ENCODE measurements at regions not wholly inside any gene's neighbourhood (a gene's known extent, or its start where the extent isn't known, plus 50 kb on each side); places are given as distances from the start of the nearest gene placed in this dataset.
"Not testable (repeated sequence)": the region's sequence is repeated elsewhere in the genome, so short reads cannot be mapped to it uniquely, and the experiment has no call there.

GRCh38 chr5:91456928-91457680 is 74.0 kb upstream of the ARRDC3 start:
- Histone ChIP-seq H3K4me1 (ENCODE audit: control insufficient read depth, extremely low read depth, insufficient read depth, low read length) (no peaks in the 10 kb centered on the region), H3K79me2 (ENCODE audit: control insufficient read depth, insufficient read depth, low read length) (no peaks in the 10 kb centered on the region), H3K9me3 (ENCODE audit: control insufficient read depth, insufficient read depth, low read depth, low read length) (no peaks in the 10 kb centered on the region), H3K36me3 (ENCODE audit: control insufficient read depth, insufficient read depth, low read length) (no peaks in the 10 kb centered on the region), H3K4me2 (ENCODE audit: extremely low read depth, insufficient read depth, low read length) (no peak overlapping the region), H3K27me3 (ENCODE audit: control insufficient read depth, insufficient read depth, low read length) (no peaks in the 10 kb centered on the region), H4K20me1 (ENCODE audit: control insufficient read depth, extremely low read depth, insufficient read depth, low read length) (no peaks in the 10 kb centered on the region), H3K4me3 (replicated peaks in 1 of 4; ENCODE audit: control extremely low read depth in 1 of 4, insufficient read depth in 1 of 4, low read depth in 3 of 4, low read length in 4 of 4) (no peak overlapping the region), H2AFZ (ENCODE audit: low read length) (no peak overlapping the region), H3K9ac (ENCODE audit: insufficient read depth, low read length) (no peak overlapping the region), H3K27ac (ENCODE audit: insufficient read depth, low read length) (no peak overlapping the region)
- DNase-seq (ENCODE audit: low read depth in 2 of 2) = no peak
- TF ChIP-seq, protein P1, sequence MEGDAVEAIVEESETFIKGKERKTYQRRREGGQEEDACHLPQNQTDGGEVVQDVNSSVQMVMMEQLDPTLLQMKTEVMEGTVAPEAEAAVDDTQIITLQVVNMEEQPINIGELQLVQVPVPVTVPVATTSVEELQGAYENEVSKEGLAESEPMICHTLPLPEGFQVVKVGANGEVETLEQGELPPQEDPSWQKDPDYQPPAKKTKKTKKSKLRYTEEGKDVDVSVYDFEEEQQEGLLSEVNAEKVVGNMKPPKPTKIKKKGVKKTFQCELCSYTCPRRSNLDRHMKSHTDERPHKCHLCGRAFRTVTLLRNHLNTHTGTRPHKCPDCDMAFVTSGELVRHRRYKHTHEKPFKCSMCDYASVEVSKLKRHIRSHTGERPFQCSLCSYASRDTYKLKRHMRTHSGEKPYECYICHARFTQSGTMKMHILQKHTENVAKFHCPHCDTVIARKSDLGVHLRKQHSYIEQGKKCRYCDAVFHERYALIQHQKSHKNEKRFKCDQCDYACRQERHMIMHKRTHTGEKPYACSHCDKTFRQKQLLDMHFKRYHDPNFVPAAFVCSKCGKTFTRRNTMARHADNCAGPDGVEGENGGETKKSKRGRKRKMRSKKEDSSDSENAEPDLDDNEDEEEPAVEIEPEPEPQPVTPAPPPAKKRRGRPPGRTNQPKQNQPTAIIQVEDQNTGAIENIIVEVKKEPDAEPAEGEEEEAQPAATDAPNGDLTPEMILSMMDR (conservative IDR thresholded peaks at IDR 0.05 in 1 of 2, IDR thresholded peaks at IDR 0.05 in 1 of 2; ENCODE audit: low read depth in 1 of 2, low read length in 2 of 2) = no peak
- no peak for TF ChIP-seq EZH2 (IDR thresholded peaks at IDR 0.05; ENCODE audit: low read length, missing control alignments)

GRCh38 chr5:91449083-91449482 is 66.0 kb upstream of the ARRDC3 start:
- Histone ChIP-seq H3K27ac (ENCODE audit: insufficient read depth, low read length) (no peak overlapping the region), H3K36me3 (ENCODE audit: control insufficient read depth, insufficient read depth, low read length) (no peaks in the 10 kb centered on the region), H4K20me1 (ENCODE audit: control insufficient read depth, extremely low read depth, insufficient read depth, low read length) (no peaks in the 10 kb centered on the region), H3K79me2 (ENCODE audit: control insufficient read depth, insufficient read depth, low read length) (no peaks in the 10 kb centered on the region), H3K4me3 (replicated peaks in 1 of 4; ENCODE audit: control extremely low read depth in 1 of 4, insufficient read depth in 1 of 4, low read depth in 3 of 4, low read length in 4 of 4) (no peak overlapping the region), H3K9ac (ENCODE audit: insufficient read depth, low read length) (no peak overlapping the region), H3K9me3 (ENCODE audit: control insufficient read depth, insufficient read depth, low read depth, low read length) (no peaks in the 10 kb centered on the region), H3K4me2 (ENCODE audit: extremely low read depth, insufficient read depth, low read length) (no peak overlapping the region), H3K4me1 (ENCODE audit: control insufficient read depth, extremely low read depth, insufficient read depth, low read length) (no peaks in the 10 kb centered on the region), H3K27me3 (ENCODE audit: control insufficient read depth, insufficient read depth, low read length) (no peaks in the 10 kb centered on the region), H2AFZ (ENCODE audit: low read length) (no peak overlapping the region)
- no peak for DNase-seq (ENCODE audit: low read depth in 2 of 2)
- no peak for TF ChIP-seq EZH2 (IDR thresholded peaks at IDR 0.05; ENCODE audit: low read length, missing control alignments)
- TF ChIP-seq, protein P1 (conservative IDR thresholded peaks at IDR 0.05 in 1 of 2, IDR thresholded peaks at IDR 0.05 in 1 of 2; ENCODE audit: low read depth in 1 of 2, low read length in 2 of 2) = no peak

GRCh38 chr5:91448079-91448478 is 65.0 kb upstream of the ARRDC3 start:
- not testable (repeated sequence) for H3K27me3 ChIP-seq (ENCODE audit: control insufficient read depth, insufficient read depth, low read length); H3K4me3 ChIP-seq (replicated peaks in 1 of 4; ENCODE audit: control extremely low read depth in 1 of 4, insufficient read depth in 1 of 4, low read depth in 3 of 4, low read length in 4 of 4); H4K20me1 ChIP-seq (ENCODE audit: control insufficient read depth, extremely low read depth, insufficient read depth, low read length); H3K4me1 ChIP-seq (ENCODE audit: control insufficient read depth, extremely low read depth, insufficient read depth, low read length); H3K79me2 ChIP-seq (ENCODE audit: control insufficient read depth, insufficient read depth, low read length); H3K9me3 ChIP-seq (ENCODE audit: control insufficient read depth, insufficient read depth, low read depth, low read length); H3K4me2 ChIP-seq (ENCODE audit: extremely low read depth, insufficient read depth, low read length); H3K36me3 ChIP-seq (ENCODE audit: control insufficient read depth, insufficient read depth, low read length); H2AFZ ChIP-seq (ENCODE audit: low read length); H3K9ac ChIP-seq (ENCODE audit: insufficient read depth, low read length); H3K27ac ChIP-seq (ENCODE audit: insufficient read depth, low read length); DNase-seq (ENCODE audit: low read depth in 2 of 2)

- not testable (repeated sequence) for H3K9ac ChIP-seq (ENCODE audit: insufficient read depth, low read length); H3K4me1 ChIP-seq (ENCODE audit: control insufficient read depth, extremely low read depth, insufficient read depth, low read length); H3K4me3 ChIP-seq (replicated peaks in 1 of 4; ENCODE audit: control extremely low read depth in 1 of 4, insufficient read depth in 1 of 4, low read depth in 3 of 4, low read length in 4 of 4)
Observed at GRCh38 chr5:91446880-91447279, 63.8 kb upstream of the ARRDC3 start.

More at GRCh38 chr5:91446880-91447279, 63.8 kb upstream of the ARRDC3 start:
- not testable (repeated sequence) for H3K4me2 ChIP-seq (ENCODE audit: extremely low read depth, insufficient read depth, low read length); H3K27me3 ChIP-seq (ENCODE audit: control insufficient read depth, insufficient read depth, low read length); H3K79me2 ChIP-seq (ENCODE audit: control insufficient read depth, insufficient read depth, low read length); H3K27ac ChIP-seq (ENCODE audit: insufficient read depth, low read length); DNase-seq (ENCODE audit: low read depth in 2 of 2); H3K9me3 ChIP-seq (ENCODE audit: control insufficient read depth, insufficient read depth, low read depth, low read length); H3K36me3 ChIP-seq (ENCODE audit: control insufficient read depth, insufficient read depth, low read length); H2AFZ ChIP-seq (ENCODE audit: low read length); H4K20me1 ChIP-seq (ENCODE audit: control insufficient read depth, extremely low read depth, insufficient read depth, low read length)

Data from fibroblast of lung (primary cell).